PC-9 (cell line): ENCODE measurements at regions not wholly inside any gene's neighbourhood (a gene's known extent, or its start where the extent isn't known, plus 50 kb on each side); places are given as distances from the start of the nearest gene placed in this dataset.

Source experiments
- BruUV-seq: library from RNA; stranded (reverse); fragments of 400-500 nt; replicated peaks from 2 replicates; lab custom pipeline; 2021; lab: Mats Ljungman, UMichigan
- CTCF ChIA-PET: fragments of 300-600 bp; sonication (Branson Sonifier 250); formaldehyde crosslinking; loops from one replicate; lab custom pipeline; 2022; ENCODE audit warnings: antibody characterized with exemption; lab: Charles Lee
- POLR2A ChIA-PET: fragments of 300-600 bp; sonication (Branson Sonifier 250); formaldehyde crosslinking; loops from one replicate; lab custom pipeline; 2022; ENCODE audit warnings: antibody characterized with exemption; ENCODE audit not compliant: unreplicated experiment; lab: Charles Lee
- DNase-seq, 2 experiments: peaks; one replicate each; pipeline versions ENCODE4 v3.0.0 to v3.0.0-alpha.2; 2015 to 2022; ENCODE audit warnings: mixed read lengths in 1 of 2
- H2AFZ ChIP-seq: fragments of 200-600 bp; sonication (generic); 2 replicates; pipeline ENCODE4 v1.8.1; 2017; ENCODE audit warnings: antibody characterized with exemption
- H3F3A ChIP-seq: fragments of 200-600 bp; sonication (generic); 2 replicates; pipeline ENCODE4 v1.8.1; 2017; ENCODE audit warnings: antibody characterized with exemption, mild to moderate bottlenecking, low read depth; ENCODE audit not compliant: insufficient read depth
- H3K27ac ChIP-seq: fragments of 200-600 bp; sonication (generic); 2 replicates; pipeline ENCODE4 v1.6.1; 2016; ENCODE audit warnings: mixed run types
- H3K27me3 ChIP-seq: fragments of 200-600 bp; sonication (generic); 2 replicates; pipeline ENCODE4 v1.6.1; 2016; ENCODE audit warnings: low read depth, mixed run types; ENCODE audit not compliant: insufficient read depth
- H3K36me3 ChIP-seq: fragments of 200-600 bp; sonication (generic); 2 replicates; pipeline ENCODE4 v1.6.1; 2016; ENCODE audit warnings: low read depth, mixed run types
- H3K4me1 ChIP-seq: fragments of 200-600 bp; sonication (generic); replicated peaks from 2 replicates; pipeline ENCODE4 v1.6.1; 2016; ENCODE audit warnings: mixed run types; ENCODE audit not compliant: insufficient read depth
- H3K4me2 ChIP-seq: fragments of 200-600 bp; sonication (generic); 2 replicates; pipeline ENCODE4 v1.6.1; 2017; ENCODE audit warnings: mixed run types
- H3K4me3 ChIP-seq: fragments of 200-600 bp; sonication (generic); 2 replicates; pipeline ENCODE4 v1.6.1; 2016; ENCODE audit warnings: mixed run types
- H3K79me2 ChIP-seq: fragments of 200-600 bp; sonication (generic); 2 replicates; pipeline ENCODE4 v1.6.1; 2017; ENCODE audit warnings: low read depth, mixed run types
- H3K9me2 ChIP-seq: fragments of 200-600 bp; sonication (generic); 2 replicates; pipeline ENCODE4 v1.8.1; 2017; ENCODE audit warnings: mild to moderate bottlenecking; ENCODE audit not compliant: insufficient read depth
- H3K9me3 ChIP-seq: fragments of 200-600 bp; sonication (generic); 2 replicates; pipeline ENCODE4 v1.8.1; 2016; ENCODE audit warnings: low read depth; ENCODE audit not compliant: insufficient read depth
- H4K20me1 ChIP-seq: fragments of 200-600 bp; sonication (generic); 2 replicates; pipeline ENCODE4 v1.8.1; 2017; ENCODE audit not compliant: insufficient read depth
- CTCF ChIP-seq: fragments of 200-600 bp; sonication (generic); conservative IDR thresholded peaks from 2 replicates; pipeline ENCODE4 v1.6.1; 2017; ENCODE audit warnings: mixed run types, antibody characterized with exemption, mild to moderate bottlenecking, moderate library complexity
- EZH2 ChIP-seq: fragments of 200-600 bp; sonication (generic); IDR thresholded peaks from 2 replicates; pipeline ENCODE4 v1.8.0; 2017; ENCODE audit warnings: antibody characterized with exemption, low read depth
- intact Hi-C: fragments of 100-400 bp; cut with micrococcal nuclease; formaldehyde crosslinking; loops from one replicate; pipeline ENCODE4 v1.10.0; 2022; ENCODE audit not compliant: unreplicated experiment

DNA sequence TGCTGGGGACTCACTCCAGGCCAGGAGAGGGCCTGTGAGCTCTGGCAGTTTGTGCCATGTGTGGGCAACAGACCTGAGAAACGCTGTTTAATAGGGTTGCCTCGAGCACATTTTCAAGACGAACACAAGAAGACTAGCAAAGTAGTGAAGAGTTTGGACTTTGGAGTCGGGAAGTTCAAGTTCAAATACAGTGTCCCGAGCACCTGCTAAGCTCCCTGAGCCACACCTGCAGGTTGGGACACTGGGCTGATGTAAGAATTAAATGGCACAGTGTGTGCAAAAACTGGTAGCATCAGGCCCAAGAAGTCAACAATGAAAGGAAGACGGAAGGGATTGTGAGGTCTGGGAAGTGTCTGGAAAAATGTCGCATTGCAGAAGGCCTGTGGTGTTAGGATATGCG lies 112.8 kb upstream of the PABPC3 start:
- ChIA-PET POLR2A (no interaction called here), CTCF (interaction anchor here (0.6 kb wide), 1 partner anchor 254 kb away, joined by 10 read pairs; no protein-coding TSS in a partner anchor)
- BruUV-seq = no TSS peak
- intact Hi-C loops = no loop called here
- DNase-seq = no peak
- Histone ChIP-seq H3F3A (no peaks in the 10 kb centered on the region), H3K4me3 (no peak overlapping the region), H3K9me2 (no peaks in the 10 kb centered on the region), H3K9me3 (no peaks in the 10 kb centered on the region), H3K27ac (no peak overlapping the region), H3K36me3 (no peaks in the 10 kb centered on the region), H2AFZ (no peak overlapping the region), H3K4me2 (no peak overlapping the region), H3K79me2 (no peaks in the 10 kb centered on the region), H3K4me1 (no peaks in the 10 kb centered on the region), H3K27me3 (no peaks in the 10 kb centered on the region), H4K20me1 (no peaks in the 10 kb centered on the region)
- TF ChIP-seq EZH2 (no peak), CTCF (no peak)

DNA sequence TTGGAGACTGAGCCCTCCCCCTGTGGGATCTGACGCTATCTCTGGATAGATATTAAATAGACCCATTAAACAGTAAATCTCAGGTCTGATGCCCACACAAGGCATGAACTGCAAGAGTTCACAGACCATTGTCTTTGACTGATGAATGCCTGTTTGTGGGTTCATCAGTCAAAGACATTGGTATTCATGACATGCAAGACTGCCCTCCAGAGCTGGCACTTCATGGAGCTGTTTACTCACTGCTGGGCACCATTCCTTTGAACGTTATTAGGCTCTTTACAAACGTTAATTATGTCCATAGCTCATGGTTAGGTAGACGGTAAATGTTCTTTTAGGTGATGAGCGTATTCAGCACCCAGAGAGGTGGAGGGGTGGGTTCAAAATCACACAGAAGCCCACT lies 111.8 kb upstream of the PABPC3 start:
- no TSS peak for BruUV-seq
- intact Hi-C loops = no loop called here
- Histone ChIP-seq H3K27ac (no peak overlapping the region), H3K4me3 (no peak overlapping the region), H3K36me3 (no peaks in the 10 kb centered on the region), H3K4me2 (no peak overlapping the region), H3K9me3 (no peaks in the 10 kb centered on the region), H3K79me2 (no peaks in the 10 kb centered on the region), H4K20me1 (no peaks in the 10 kb centered on the region), H3F3A (no peaks in the 10 kb centered on the region), H3K9me2 (no peaks in the 10 kb centered on the region), H3K27me3 (no peaks in the 10 kb centered on the region), H2AFZ (no peak overlapping the region), H3K4me1 (no peaks in the 10 kb centered on the region)
- CTCF ChIA-PET = no interaction called here
- no peak for DNase-seq
- TF ChIP-seq CTCF (no peak), EZH2 (no peak)
- POLR2A ChIA-PET = interaction anchor here (0.6 kb wide), 1 partner anchor 295 kb away, joined by 4 read pairs; no protein-coding TSS in a partner anchor

DNA sequence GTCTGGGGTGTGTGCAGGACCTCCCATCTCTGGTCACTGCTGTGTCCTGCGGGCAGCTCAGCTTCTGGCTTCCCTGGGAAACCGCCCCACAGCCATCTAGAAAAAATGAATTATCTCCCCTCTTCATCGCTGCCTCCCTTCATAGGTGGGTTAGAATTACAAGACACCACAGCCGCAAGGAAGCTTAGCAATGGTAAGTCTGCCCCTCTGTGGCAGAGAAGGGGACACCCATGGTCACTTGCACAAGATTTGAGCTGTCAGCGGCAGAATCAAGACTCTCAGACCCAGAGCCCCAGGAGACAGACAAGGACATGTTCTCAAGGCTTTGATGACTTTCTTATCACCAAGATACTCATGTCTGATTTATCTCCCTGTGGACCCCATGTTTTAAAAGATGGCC lies 110.8 kb upstream of the PABPC3 start:
- no peaks in the 10 kb centered on the region for H3K79me2 ChIP-seq
- intact Hi-C loops = no loop called here
- no peak overlapping the region for H3K27ac ChIP-seq
- H3K4me1 ChIP-seq = no peaks in the 10 kb centered on the region
- no peaks in the 10 kb centered on the region for H3F3A ChIP-seq
- H4K20me1 ChIP-seq = no peaks in the 10 kb centered on the region
- no peaks in the 10 kb centered on the region for H3K9me3 ChIP-seq
- no peak overlapping the region for H3K4me2 ChIP-seq
- no peak overlapping the region for H2AFZ ChIP-seq
- H3K27me3 ChIP-seq = no peaks in the 10 kb centered on the region
- no peak for DNase-seq
- H3K9me2 ChIP-seq = no peaks in the 10 kb centered on the region
- TF ChIP-seq EZH2 (no peak), CTCF (no peak)
- H3K4me3 ChIP-seq = no peak overlapping the region
- no TSS peak for BruUV-seq
- ChIA-PET CTCF (no interaction called here), POLR2A (no interaction called here)
- H3K36me3 ChIP-seq = no peaks in the 10 kb centered on the region
